NCI-H2171 (cell line): ENCODE measurements at regions not wholly inside any gene's neighbourhood (a gene's known extent, or its start where the extent isn't known, plus 50 kb on each side); places are given as distances from the start of the nearest gene placed in this dataset.

Experiments used
- DNase-seq: peaks from one replicate; lab custom pipeline; 2025; lab: John Stamatoyannopoulos, UW

DNA sequence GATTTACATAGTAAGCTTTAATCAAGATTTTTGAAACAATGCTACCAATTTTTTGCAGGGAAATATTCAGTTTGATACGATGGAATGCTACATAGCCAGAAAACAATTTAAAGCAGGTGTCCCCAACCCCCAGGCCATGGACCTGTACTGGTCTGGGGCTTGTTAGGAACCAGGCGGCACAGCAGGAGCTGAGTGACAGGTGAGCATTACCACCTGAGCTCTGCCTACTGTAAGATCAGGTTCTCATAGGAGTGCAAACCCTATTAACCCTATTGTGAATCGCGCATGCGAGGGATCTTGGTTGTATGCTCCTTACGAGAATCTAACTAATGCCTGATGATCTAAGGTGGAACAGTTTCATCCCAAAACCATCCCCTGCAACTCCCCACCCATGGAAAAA is 322.6 kb upstream of the NECTIN3 start:
- DNase-seq: no peak

DNA sequence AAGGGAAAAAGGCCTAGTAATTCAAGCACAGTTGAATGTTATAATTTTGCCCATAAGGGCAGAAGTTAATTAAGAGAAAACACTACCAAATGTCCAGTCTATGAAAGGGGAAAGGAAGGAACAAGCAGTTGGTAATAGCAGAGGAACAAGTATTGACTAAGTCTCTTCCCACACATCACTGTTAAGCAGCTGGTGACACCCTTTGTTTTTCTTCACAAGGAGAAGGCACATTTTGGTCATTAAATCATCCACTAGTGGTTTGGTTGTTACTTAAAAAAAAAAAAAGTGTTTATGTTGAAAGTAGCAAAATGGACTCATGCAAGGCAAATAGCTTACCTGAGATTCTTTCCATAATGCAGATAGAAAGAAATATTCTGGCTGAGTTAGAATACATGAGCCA is 321.4 kb upstream of the NECTIN3 start:
- DNase-seq: no peak

DNA sequence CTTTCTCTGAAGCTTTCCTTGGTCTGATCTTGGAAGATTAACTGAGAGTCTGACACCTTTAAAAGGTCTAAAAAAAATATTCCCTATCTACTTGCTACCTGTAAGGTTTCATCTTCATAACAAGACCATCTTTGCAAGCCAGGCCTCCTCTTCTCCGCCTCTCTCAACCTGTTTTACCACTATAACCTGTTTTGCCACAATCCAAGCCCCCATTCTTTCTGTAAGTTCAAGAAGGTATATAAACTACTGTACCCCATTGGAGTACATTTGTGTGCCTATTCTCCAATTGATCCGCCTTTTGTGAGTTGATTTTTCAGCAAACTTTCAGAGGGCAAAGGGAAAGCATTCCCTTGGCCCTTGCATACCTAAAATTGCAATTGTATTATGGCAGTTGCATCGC is 319.3 kb upstream of the NECTIN3 start:
- no peak for DNase-seq

DNA sequence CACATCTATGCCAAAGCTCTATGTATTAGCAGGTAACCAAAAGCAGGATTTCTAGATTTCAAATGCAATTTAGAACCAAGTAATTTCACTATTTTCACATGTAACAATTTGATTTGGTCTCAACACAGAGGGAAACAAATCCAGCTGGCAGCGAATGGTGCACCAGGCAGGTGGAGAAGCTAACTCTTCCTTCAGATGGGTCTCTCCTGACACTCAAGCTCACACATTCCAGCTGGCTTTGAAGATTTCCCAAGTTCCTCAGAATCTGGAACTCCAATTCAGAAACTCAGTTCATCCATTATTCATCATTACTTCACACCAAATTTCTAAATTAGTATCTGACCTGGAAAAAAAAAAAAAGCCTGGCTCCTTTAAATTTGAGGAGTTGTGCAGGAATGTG is 318.1 kb upstream of the NECTIN3 start:
- DNase-seq: no peak

DNA sequence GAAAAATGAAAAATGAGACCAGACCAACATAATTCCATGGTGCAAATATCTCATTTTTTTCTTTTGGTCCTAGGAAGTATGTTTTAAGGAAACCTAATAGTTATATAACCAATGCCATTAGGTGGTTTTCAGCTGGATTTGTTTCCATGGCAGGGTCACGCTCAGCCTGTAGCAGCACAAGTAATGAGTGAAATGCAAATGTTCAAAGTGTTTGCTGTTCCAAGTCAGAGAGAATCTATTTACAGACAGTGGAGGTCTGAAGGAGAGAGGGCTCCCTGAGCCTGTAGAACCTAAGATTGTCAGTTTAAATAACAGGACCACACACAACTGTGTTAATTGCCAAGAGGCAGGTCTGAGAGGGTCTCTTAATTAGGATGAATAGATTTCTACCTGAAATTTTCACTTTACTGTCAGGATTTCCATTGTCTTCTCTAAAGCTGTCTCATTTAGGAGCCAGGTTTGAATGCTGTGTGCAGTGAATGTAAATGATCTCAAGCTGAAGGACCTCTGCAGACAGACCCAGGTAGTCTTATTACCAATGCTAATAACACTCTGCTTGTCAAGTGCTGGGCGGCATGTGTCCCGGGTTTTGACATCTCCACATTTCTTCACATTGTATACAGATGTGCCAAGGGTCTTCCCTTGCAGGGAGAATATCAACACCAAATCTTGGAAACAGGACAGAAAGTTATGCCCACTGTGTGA is 317.3 kb upstream of the NECTIN3 start:
- DNase-seq: no peak

DNA sequence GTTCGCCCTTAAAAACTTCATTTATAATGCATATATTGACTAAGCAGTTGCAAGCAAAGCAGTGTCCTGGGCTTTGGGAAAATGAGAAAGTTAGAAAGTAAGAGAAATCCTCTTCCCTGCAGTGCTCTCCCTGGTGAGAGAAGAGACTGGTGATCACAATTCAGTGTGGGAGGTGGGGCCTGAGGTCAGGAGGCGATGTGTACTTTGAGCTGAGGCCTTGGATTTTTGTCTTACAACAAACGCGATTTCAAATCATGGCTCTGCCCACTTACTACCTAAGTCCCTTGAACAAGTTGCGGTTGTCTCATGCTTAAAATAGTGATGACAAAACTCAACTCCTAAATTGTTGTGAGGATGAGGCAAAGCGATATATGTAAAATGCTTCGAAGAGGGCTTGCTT is 316.3 kb upstream of the NECTIN3 start:
- DNase-seq: no peak

DNA sequence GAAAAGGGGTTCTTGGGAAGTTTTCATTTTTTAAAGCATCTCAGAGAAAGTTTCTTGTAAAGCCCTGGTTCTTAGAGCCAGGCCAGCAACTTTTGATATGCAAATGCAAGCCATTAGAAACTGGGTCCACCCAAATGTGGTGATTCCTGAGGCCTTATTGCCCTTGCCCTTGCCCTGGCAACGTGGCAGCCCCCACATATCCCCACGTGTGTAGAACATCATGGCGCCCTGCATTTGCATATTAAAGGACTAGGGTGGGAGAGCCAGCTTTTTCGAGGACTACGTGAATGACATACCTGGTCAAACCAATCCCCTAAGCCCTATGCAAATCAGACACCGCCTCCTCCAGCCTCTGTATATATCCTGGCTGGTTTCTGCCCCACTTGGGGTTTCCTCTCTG is 314.9 kb upstream of the NECTIN3 start:
- no peak for DNase-seq

DNA sequence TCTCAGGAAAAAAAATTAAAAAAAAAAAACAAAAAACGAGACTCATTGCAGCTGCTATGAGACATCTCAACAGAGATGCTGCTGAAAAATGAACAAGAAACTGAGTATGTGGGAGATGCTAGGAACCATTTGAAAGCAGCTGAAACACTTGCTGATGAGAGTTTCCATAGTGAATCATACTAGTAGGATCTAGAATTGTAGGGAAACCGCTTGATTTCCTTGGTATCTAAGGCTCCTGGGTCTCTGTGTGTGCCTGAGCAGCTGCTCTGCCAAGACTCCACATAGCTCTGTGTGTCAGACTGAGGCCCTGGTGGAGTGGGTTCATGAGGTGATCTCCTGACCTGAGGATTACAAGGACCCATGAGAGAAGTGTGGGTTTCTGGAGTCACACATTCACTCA is 313.4 kb upstream of the NECTIN3 start:
- DNase-seq: no peak

DNA sequence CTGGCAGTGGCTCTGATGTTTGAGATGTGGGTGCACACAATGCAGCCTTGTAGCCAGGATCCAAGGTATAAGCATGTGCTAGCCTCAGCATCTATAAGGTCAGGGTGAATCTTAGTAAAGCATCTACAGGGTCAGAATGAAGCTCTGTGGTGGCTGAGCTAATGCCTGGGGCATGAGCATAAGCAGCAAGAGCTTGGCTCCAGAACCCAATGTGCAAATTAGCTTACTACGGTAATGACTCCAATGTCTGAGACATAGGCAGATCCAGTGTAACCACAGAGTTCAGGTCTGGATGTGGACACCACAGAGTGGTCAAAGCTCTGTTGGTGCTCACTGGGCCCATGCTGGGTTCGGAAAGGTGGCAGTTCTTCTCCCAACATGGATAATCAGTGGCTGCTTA is 304.5 kb upstream of the NECTIN3 start:
- no peak for DNase-seq

DNA sequence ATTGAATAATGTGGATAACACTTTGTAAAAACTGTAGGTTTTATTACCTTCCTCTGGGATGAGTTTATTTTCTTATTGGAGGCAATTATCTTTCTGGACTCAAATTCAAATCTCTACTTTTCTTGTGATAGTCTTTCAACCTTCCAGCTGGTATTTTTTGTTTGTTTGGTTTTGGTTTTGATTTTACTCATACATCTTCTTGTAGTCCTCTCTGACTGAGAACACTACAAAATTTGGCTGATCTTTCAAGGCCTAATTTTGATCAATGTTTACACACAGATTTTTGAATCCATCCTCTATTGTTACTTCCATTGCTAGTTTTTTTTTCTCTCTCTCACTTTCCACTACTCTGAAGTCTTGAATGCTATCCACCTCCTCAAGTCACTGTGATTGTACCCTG is 303.8 kb upstream of the NECTIN3 start:
- no peak for DNase-seq

DNA sequence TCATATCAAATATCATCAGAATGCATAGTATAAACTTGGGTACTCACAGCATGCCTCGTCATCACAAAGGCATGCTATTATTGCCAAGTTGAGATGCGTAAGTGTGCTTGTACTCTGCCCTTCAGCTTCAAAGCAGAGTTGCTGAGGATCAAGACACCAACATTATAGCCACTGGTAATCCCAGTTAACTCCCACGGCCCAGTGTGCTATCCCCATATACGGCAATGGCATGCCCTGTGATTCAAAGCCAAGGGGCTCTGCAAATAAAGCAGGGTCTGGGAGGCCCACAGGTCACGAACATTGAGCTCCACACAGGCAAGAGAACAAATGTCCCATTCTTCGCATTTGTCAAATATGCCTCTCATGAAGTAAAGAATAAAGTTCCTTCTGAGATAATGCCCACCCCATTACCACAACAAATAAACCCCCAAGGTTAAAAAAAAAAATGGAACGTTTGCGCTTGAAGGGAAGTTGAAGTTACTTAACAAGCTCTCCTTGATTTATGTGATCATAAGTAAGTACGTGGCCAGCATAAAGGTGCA is 298.1 kb upstream of the NECTIN3 start:
- no peak for DNase-seq

DNA sequence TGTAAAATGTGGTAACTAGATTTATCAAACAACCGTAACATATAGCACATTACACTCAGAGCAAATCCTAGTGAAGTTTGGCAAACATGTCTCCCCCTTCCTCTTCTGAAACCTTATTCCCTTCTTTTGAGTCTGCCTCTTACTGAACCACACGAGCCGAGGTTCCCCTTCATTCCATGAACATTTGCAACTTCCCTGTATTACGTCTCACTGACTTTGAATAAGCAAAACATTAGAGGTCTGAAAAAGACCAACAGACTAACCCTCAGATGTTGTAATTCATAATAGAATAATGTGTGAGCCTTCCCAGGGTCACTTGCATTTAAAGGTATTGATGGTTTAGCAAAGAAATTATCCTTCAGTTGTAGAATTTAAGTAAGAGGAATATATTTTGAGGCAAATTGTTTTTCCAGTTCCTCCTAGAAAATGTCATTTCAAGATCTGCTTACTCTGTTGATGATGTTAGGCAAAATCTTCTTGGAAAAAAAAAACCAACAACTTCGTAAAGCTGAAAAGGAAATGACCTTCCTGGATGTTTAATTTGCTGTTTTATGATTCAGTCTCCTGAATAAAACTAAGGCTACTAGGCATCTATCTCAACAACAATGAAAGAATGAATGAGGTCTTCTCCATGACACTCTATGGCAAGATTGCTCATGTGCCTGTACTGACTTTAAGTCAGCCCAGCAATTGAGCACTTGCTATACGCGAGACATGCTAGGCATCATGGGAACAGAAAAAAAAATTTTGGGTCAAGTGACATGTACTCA is 296.9 kb upstream of the NECTIN3 start:
- no peak for DNase-seq

DNA sequence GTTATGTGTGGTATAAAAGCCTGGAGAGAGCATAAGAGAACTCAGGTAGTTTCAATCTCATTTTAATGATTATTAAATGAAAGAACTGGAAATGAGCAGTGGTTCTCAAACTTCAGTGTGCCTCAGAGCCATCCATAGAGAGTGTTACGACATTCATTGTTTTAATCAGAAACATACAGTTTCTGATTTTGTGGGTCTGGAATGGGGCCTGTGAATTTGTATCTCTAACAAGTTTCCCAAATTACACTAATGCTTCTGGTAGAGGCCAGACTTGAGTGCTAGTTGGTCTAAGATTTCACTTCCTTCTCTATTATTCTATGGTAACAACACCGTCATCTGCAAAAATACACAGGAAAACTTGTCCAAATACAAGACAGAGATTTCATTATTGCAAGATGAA is 292.0 kb upstream of the NECTIN3 start:
- DNase-seq: no peak

DNA sequence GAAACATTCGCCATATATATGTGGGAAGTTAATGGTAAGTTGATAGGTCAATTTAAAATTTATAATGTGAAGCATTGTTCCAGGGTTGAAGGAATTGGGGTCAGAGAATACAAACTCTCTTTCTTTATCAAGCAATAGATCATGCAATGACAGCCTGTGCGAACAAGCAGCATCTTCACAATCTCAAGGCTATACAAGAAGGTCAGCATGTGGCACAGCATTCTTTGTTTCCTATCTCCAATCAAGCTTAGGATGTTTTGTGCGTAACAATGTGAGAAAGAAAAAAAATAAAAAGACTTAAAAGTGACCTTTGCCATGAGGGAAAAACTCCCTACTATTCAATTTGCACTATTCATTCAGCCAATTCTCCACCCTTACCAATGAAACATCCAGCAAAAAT is 288.1 kb upstream of the NECTIN3 start:
- no peak for DNase-seq

DNA sequence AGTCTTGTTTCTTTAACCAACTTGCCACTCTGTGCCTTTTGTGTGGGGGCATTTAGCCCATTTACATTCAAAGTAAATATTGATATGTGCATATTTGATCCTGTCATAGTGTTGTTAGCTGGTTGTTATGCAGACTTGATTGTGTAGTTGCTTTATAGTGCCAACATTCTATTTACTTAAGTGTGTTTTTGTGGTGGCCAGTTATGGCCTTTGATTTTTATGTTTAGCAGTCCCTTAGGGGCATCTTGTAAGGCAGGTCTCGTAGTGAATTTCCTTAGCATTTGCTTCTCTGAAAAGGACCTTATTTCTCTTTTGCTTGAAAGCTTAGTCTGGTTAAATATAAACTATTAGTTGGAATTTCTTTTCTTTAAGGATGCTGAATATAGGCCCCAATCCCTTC is 282.8 kb upstream of the NECTIN3 start:
- no peak for DNase-seq

DNA sequence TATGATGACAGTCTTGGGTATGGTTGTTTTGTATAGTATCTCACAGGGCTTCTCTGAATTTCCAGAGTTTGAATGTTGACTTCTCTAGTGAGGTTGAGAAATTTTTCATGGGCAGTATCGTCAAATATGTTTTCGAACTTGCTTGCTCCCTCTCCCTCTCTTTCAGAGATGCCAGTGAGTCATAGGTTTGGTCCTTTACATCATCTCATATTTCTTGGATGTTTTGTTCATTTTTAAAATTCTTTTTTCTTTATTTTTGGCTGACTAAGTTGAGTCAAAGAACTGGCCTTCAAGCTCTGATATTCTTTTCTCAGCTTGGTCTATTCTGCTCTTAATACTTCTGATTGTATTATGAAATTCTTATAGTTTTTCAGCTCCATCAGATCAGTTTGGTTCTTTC is 282.3 kb upstream of the NECTIN3 start:
- no peak for DNase-seq

DNA sequence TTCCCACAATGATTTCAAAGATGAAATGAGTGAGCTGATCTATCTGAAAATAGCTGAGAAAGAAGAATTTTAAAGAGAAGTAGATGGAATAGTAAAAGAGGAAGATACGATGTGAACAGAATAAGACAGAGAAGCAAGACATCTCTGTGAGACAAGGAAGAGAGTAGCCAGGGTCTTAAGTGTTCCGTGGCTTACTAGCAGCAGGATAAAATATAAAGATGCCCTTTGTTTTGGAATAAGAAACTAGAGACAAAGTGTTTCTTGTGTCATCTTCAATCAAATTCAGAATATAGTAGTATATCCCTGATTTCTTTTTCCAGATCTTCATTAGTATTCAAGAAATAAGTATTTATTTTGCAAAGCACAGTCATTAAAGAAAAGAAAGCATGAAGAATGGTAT is 281.0 kb upstream of the NECTIN3 start:
- no peak for DNase-seq

DNA sequence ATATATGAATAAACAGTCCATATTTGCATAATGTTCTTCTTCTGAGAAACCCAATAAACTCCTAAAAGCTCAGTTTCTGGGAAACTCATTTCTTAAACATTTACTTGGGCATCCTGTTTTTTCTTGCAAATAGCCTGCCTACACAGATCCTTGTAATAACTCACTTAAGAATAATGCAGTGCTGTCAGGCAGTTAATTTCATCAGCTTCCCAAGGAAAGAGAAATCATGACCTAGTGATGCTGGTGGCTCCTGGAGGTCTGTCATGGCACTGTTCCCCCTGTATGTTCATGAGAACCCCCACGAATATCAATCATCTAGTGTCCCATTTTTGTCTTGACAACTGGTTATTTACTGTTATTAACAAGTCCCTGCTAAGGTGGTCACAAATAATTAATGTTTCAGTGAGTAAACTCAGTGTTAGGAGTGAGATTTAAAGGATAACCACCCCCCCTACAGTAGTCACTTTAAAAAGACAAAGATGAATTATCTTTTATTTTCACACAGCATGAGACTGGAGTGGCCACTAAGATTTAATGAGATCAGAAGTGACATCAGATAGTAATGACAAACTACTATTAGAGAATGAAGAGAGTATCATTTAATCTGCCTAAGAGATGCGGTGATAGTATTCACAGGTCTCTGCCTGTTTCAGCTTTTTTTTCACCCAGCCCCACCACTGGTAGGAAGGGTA is 279.5 kb upstream of the NECTIN3 start:
- no peak for DNase-seq

DNA sequence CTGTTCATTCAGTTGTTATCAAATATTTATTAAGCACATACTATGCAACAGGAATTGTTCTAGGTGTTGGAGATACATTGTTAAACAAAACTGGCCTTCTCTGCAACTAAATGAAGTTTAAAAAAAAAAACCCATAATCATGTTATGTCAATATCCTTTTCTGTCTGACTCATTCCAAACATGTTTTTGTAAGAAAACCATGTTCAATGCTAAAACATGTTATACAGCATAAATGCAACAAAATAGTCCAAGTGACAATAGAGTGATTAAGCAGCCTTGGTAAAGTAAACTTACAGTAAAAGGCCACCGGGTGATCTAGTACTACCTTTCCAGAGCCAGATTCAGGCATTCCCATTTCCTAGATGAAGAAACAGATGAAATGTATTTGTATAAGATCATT is 278.0 kb upstream of the NECTIN3 start:
- DNase-seq: no peak

DNA sequence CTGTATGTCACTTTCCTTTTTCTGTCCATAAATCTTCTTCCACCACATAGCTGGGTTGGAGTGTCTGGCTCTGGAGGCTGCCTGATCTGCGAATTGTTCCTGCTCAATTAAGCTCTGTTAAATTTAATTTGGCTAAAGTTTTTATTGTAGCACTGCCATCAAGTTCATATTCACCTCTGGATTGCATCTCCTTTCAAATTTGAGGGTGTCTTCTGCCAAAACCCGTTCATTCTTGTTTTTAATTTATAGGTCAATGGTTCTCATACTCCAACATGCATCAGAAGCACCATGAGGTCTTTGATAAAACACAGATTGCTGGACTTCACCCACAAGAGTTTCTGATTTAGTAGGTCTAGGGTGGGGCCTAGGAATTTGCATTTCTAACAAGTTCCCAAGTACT is 276.5 kb upstream of the NECTIN3 start:
- DNase-seq: no peak

DNA sequence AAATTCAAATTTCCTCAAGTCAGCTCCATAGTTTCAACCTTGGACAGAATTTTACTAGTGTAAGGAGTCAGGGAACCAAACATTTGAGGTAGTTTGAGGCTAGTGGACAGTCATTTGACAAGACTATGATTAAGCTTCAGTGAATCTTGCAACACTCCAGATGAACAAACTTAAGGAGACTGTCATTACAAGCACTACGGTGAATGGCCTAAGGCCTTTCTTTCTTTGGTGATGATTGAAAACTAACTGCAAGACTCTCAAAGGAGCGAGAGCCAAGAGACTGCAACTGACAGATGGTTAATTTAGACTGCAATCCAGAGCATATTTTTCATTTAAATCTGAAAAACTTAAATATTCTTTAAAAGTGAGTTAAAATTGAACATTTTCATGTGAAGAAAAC is 272.3 kb upstream of the NECTIN3 start:
- no peak for DNase-seq

DNA sequence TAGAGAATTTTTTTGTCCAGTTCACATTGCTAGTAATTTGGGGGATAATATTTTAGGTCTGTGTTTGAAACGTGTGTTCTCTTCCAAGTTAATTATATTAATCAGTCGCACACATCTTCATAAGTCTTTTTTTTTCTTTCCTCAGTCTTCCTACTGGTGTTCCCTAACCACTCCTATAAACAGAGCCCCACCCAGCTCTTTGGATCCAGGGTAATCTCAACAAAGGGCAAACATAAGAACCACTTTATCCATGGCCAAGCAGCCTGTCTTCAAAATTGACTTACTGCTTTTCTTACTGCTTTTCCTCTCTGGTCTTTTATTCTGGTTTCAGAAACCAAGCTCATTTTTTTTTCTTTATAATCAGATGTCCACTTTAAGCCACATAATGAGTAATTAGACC is 266.8 kb upstream of the NECTIN3 start:
- DNase-seq: no peak

DNA sequence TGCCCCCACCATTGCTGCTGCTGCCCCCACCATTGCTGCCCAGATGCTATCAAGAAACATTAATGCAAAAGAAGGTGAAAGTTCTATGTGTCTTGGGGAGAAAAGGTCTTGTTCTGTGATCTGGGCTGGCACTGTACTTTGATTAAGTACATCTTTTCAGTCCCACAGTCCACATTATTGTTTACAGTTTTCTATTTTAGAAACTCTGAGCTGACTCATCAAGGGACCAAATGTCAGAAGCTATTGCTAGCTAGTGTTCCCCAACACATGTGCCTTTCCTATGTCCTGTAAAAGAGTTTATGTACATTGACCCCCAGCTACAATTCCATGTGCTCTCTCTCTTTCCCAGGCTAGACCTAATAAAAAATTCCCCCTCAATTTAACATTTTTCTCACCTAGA is 264.7 kb upstream of the NECTIN3 start:
- no peak for DNase-seq
